Fibroblast of pulmonary artery (primary cell): ENCODE measurements at regions not wholly inside any gene's neighbourhood (a gene's known extent, or its start where the extent isn't known, plus 50 kb on each side); places are given as distances from the start of the nearest gene placed in this dataset.
"Not testable (repeated sequence)": the region's sequence is repeated elsewhere in the genome, so short reads cannot be mapped to it uniquely, and the experiment has no call there.

Source experiments
- DNase-seq: peaks from one replicate; pipeline ENCODE4 v3.0.0-alpha.2; 2010; ENCODE audit warnings: low read depth
- H3K4me3 ChIP-seq: replicated peaks from 2 replicates; pipeline ENCODE4 v1.5.1; 2011; ENCODE audit warnings: low read depth, mild to moderate bottlenecking, control low read depth, low read length, moderate library complexity
- CTCF ChIP-seq: IDR thresholded peaks from 2 replicates; pipeline ENCODE4 v1.5.1; 2011; ENCODE audit warnings: mild to moderate bottlenecking, control low read depth, low read length, inconsistent platforms; ENCODE audit errors: missing control alignments

GRCh38 chr1:8230292-8230621, 87.7 kb upstream of the SLC45A1 start:
- no peak overlapping the region for H3K4me3 ChIP-seq
- no peak for TF ChIP-seq CTCF
- no peak for DNase-seq

DNA sequence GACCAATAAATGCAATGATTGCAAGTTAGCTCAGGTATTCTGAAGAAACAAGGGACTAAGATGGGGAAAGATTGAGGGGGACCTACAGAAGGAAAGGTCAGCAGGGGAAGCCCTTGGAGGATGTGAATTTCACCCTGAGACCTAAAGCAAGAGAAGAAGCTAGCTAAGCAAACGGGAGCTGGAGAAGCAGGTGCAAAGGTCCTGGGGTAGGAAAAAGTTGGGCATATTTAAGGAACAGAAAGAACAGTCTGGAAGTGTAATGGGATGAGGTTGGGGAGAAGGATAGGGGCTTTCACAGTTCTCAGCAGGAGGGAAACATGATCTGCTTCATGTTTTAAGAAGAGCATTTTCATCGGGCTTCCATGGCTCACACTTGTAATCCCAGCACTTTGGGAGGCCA, 89.7 kb upstream of the SLC45A1 start:
- TF ChIP-seq CTCF, result no peak
- no peak for DNase-seq
- H3K4me3 ChIP-seq, result no peak overlapping the region

GRCh38 chr1:8227674-8228073, 90.2 kb upstream of the SLC45A1 start:
- not testable (repeated sequence) for H3K4me3 ChIP-seq, DNase-seq

DNA sequence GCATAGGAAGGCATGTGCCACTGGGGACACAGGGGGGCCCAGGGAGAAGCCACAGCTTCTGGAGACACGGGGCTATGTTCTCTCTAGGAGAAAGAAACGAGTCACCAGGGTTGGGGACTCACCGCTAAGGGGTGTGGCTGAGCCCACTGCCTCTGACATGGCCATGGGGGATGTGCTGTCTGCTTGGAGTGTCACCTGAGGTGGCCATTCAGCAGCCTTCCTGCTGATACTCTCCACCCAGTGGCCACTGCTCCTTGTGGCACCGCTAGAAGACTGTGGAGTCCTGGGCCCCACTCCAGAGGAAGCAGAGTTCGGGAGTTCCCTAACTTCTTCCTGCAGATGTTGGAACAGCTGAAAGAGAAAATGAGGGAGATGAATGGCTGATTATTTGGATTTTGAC, 91.2 kb upstream of the SLC45A1 start:
- TF ChIP-seq CTCF, result no peak
- no peak for DNase-seq
- H3K4me3 ChIP-seq, result no peak overlapping the region

DNA sequence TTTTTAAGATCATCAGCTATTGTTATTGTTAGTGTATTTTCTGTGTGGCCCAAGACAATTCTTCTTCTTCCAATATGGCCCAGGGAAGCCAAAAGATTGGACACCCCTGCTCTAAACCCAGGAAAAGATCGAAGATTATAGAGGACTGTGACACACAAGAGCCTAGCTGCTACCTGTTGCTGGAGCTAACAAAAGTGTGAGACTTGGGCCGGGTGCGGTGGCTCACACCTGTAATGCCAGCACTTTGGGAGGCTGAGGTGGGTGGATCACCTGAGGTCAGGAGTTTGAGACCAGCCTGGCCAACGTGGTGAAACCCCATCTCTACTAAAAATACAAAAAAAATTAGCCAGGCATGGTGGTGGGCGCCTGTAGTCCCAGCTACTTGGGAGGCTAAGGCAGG, 91.9 kb upstream of the SLC45A1 start:
- H3K4me3 ChIP-seq, DNase-seq: not testable (repeated sequence)

GRCh38 chr1:8223526-8223925, 94.4 kb upstream of the SLC45A1 start:
- no peak for DNase-seq
- no peak for TF ChIP-seq CTCF
- no peak overlapping the region for H3K4me3 ChIP-seq

GRCh38 chr1:8222789-8223188, 95.1 kb upstream of the SLC45A1 start:
- TF ChIP-seq CTCF, result no peak
- no peak for DNase-seq

DNA sequence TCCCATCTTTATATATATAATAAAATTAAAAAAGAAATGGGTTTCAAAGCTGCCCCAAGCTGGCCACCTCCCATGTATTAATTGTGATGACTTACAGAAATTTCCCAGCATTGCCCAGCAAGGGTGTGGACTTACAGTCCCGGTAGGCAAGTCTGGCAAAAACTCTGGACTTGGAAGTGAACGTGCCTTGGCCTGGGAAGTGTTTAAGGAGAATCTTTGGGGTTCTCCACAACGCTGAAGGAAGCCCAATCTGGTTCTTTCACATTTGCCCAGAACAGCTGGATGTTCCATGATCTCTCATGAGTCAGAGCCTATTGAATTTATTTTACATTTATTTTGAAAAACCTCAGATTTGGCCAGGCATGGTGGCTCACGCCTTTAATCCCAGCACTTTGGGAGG, 98.4 kb upstream of the SLC45A1 start:
- no peak for DNase-seq
- no peak overlapping the region for H3K4me3 ChIP-seq
- TF ChIP-seq CTCF, result no peak

More at GRCh38 chr1:8222789-8223188, 95.1 kb upstream of the SLC45A1 start:
- H3K4me3 ChIP-seq, result no peak overlapping the region
